ENCODE measurements at regions not wholly inside any gene's neighbourhood (a gene's known extent, or its start where the extent isn't known, plus 50 kb on each side); places are given as distances from the start of the nearest gene placed in this dataset.

- TF ChIP-seq, protein P1, sequence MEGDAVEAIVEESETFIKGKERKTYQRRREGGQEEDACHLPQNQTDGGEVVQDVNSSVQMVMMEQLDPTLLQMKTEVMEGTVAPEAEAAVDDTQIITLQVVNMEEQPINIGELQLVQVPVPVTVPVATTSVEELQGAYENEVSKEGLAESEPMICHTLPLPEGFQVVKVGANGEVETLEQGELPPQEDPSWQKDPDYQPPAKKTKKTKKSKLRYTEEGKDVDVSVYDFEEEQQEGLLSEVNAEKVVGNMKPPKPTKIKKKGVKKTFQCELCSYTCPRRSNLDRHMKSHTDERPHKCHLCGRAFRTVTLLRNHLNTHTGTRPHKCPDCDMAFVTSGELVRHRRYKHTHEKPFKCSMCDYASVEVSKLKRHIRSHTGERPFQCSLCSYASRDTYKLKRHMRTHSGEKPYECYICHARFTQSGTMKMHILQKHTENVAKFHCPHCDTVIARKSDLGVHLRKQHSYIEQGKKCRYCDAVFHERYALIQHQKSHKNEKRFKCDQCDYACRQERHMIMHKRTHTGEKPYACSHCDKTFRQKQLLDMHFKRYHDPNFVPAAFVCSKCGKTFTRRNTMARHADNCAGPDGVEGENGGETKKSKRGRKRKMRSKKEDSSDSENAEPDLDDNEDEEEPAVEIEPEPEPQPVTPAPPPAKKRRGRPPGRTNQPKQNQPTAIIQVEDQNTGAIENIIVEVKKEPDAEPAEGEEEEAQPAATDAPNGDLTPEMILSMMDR (IDR thresholded peaks at IDR 0.05): no peak
- TF ChIP-seq POLR2A (IDR thresholded peaks at IDR 0.05): no peak
- TF ChIP-seq POLR2AphosphoS5 (IDR thresholded peaks at IDR 0.05; ENCODE audit: insufficient read depth in 1 of 2, low read depth in 1 of 2): no peak
Measured at GRCh38 chr6:91298543-91299145, 711.8 kb upstream of the MAP3K7 start.
